ENCODE measurements at regions not wholly inside any gene's neighbourhood (a gene's known extent, or its start where the extent isn't known, plus 50 kb on each side); places are given as distances from the start of the nearest gene placed in this dataset.

- Histone ChIP-seq H3K27me3 (ENCODE audit: insufficient read depth, low read depth, low read length) (no peaks in the 10 kb centered on the region), H3K9me3 (ENCODE audit: low read length) (no peaks in the 10 kb centered on the region), H3F3A (ENCODE audit: insufficient read depth, low read length, poor library complexity, severe bottlenecking) (no peaks in the 10 kb centered on the region), H3K9me2 (ENCODE audit: insufficient read depth, low read length) (no peaks in the 10 kb centered on the region), H2AFZ (ENCODE audit: low read depth, low read length) (no peak overlapping the region), H3K27ac (ENCODE audit: low read length) (no peak overlapping the region), H3K4me2 (ENCODE audit: low read length) (no peak overlapping the region), H3K9ac (ENCODE audit: low read length) (no peak overlapping the region), H3K4me3 (ENCODE audit: low read length) (no peak overlapping the region), H3K79me2 (replicated peaks; ENCODE audit: insufficient read depth, low read length) (no peaks in the 10 kb centered on the region), H3K36me3 (ENCODE audit: insufficient read depth, low read length) (no peaks in the 10 kb centered on the region), H4K20me1 (ENCODE audit: insufficient read depth) (no peaks in the 10 kb centered on the region)
- TF ChIP-seq MXI1 (conservative IDR thresholded peaks at IDR 0.05; ENCODE audit: poor library complexity, severe bottlenecking) (no peak), REST (IDR thresholded peaks at IDR 0.05; ENCODE audit: borderline replicate concordance) (no peak), SMC3 (conservative IDR thresholded peaks at IDR 0.05; ENCODE audit: poor library complexity) (no peak), POLR2AphosphoS5 (IDR thresholded peaks at IDR 0.05) (no peak), EZH2 (IDR thresholded peaks at IDR 0.05; ENCODE audit: borderline replicate concordance, insufficient read depth, low read length, poor library complexity, severe bottlenecking) (no peak), RAD21 (conservative IDR thresholded peaks at IDR 0.05) (no peak), CTCF (IDR thresholded peaks at IDR 0.05; ENCODE audit: poor library complexity, severe bottlenecking) (no peak), EP300 (conservative IDR thresholded peaks at IDR 0.05; ENCODE audit: poor library complexity, severe bottlenecking) (no peak), TAF1 (IDR thresholded peaks at IDR 0.05; ENCODE audit: low read depth) (no peak)
Observed at GRCh38 chrX:14361435-14361834, 167.9 kb upstream of the GLRA2 start.

- no peaks in the 10 kb centered on the region for H3K9me2 ChIP-seq (ENCODE audit: insufficient read depth, low read length)
- H3K79me2 ChIP-seq (replicated peaks; ENCODE audit: insufficient read depth, low read length) = no peaks in the 10 kb centered on the region
- H3F3A ChIP-seq (ENCODE audit: insufficient read depth, low read length, poor library complexity, severe bottlenecking) = no peaks in the 10 kb centered on the region
- H3K4me2 ChIP-seq (ENCODE audit: low read length) = no peak overlapping the region
- no peaks in the 10 kb centered on the region for H3K9me3 ChIP-seq (ENCODE audit: low read length)
- H3K4me3 ChIP-seq (ENCODE audit: low read length) = no peak overlapping the region
- H3K9ac ChIP-seq (ENCODE audit: low read length) = no peak overlapping the region
- H2AFZ ChIP-seq (ENCODE audit: low read depth, low read length) = no peak overlapping the region
- no peak for TF ChIP-seq RAD21 (conservative IDR thresholded peaks at IDR 0.05)
- no peak for TF ChIP-seq TAF1 (IDR thresholded peaks at IDR 0.05; ENCODE audit: low read depth)
- TF ChIP-seq MXI1 (conservative IDR thresholded peaks at IDR 0.05; ENCODE audit: poor library complexity, severe bottlenecking) = no peak
- no peak for TF ChIP-seq POLR2AphosphoS5 (IDR thresholded peaks at IDR 0.05)
- TF ChIP-seq REST (IDR thresholded peaks at IDR 0.05; ENCODE audit: borderline replicate concordance) = no peak
- no peak for TF ChIP-seq CTCF (IDR thresholded peaks at IDR 0.05; ENCODE audit: poor library complexity, severe bottlenecking)
- no peak for TF ChIP-seq EZH2 (IDR thresholded peaks at IDR 0.05; ENCODE audit: borderline replicate concordance, insufficient read depth, low read length, poor library complexity, severe bottlenecking)
- no peak for TF ChIP-seq SMC3 (conservative IDR thresholded peaks at IDR 0.05; ENCODE audit: poor library complexity)
- no peak for TF ChIP-seq EP300 (conservative IDR thresholded peaks at IDR 0.05; ENCODE audit: poor library complexity, severe bottlenecking)
- no peak overlapping the region for H3K27ac ChIP-seq (ENCODE audit: low read length)
- no peaks in the 10 kb centered on the region for H3K36me3 ChIP-seq (ENCODE audit: insufficient read depth, low read length)
- H3K27me3 ChIP-seq (ENCODE audit: insufficient read depth, low read depth, low read length) = no peaks in the 10 kb centered on the region
- no peaks in the 10 kb centered on the region for H4K20me1 ChIP-seq (ENCODE audit: insufficient read depth)
Observed at GRCh38 chrX:14359727-14360126, 169.6 kb upstream of the GLRA2 start.
